IMR-90 (cell line): ENCODE measurements at regions not wholly inside any gene's neighbourhood (a gene's known extent, or its start where the extent isn't known, plus 50 kb on each side); places are given as distances from the start of the nearest gene placed in this dataset.

Experiments
- ATAC-seq: fragments of 200-7000 bp; cut with Tn5 transposase; 2 replicates; pipeline ENCODE4 v1.9.1; 2020; ENCODE audit warnings: low read depth, mild to moderate bottlenecking, moderate library complexity
- BruUV-seq: library from RNA; stranded (reverse); fragments of 400-500 nt; replicated peaks from 2 replicates; lab custom pipeline; 2021; lab: Mats Ljungman, UMichigan
- CTCF ChIA-PET: fragments of 300-600 bp; formaldehyde crosslinking; extraction: SDS; loops from one replicate; lab custom pipeline; 2021; ENCODE audit warnings: antibody characterized with exemption; lab: Yijun Ruan, JAX
- POLR2A ChIA-PET: fragments of 300-600 bp; sonication (Branson Sonifier 250); formaldehyde crosslinking; loops from one replicate; lab custom pipeline; 2022; ENCODE audit warnings: antibody characterized with exemption; ENCODE audit not compliant: unreplicated experiment; lab: Charles Lee
- DNase-seq: peaks from one replicate; pipeline ENCODE4 v3.0.0; 2013
- H2AFZ ChIP-seq: replicated peaks from 2 replicates; pipeline ENCODE3; 2013; ENCODE audit warnings: low read length, mild to moderate bottlenecking; ENCODE audit not compliant: poor library complexity
- H2AK5ac ChIP-seq: 2 replicates; pipeline ENCODE4 v1.6.1; 2013; ENCODE audit warnings: low read depth, low read length, inconsistent platforms
- H2AK9ac ChIP-seq: replicated peaks from 2 replicates; pipeline ENCODE3; 2013; ENCODE audit warnings: mild to moderate bottlenecking, low read depth, low read length, moderate library complexity; ENCODE audit not compliant: poor library complexity
- H2BK120ac ChIP-seq: 2 replicates; pipeline ENCODE4 v1.6.1; 2013; ENCODE audit warnings: low read depth, low read length, inconsistent platforms
- H2BK15ac ChIP-seq: 3 replicates; pipeline ENCODE4 v1.6.1; 2013; ENCODE audit warnings: low read depth, low read length, inconsistent platforms
- H2BK20ac ChIP-seq: 2 replicates; pipeline ENCODE4 v1.6.1; 2013; ENCODE audit warnings: low read depth, mild to moderate bottlenecking, inconsistent platforms, low read length, moderate library complexity
- H2BK5ac ChIP-seq: 2 replicates; pipeline ENCODE4 v1.6.1; 2013; ENCODE audit warnings: mild to moderate bottlenecking, low read depth, low read length, inconsistent platforms; ENCODE audit not compliant: poor library complexity, severe bottlenecking
- H3K14ac ChIP-seq: replicated peaks from 2 replicates; pipeline ENCODE4 v1.6.1; 2013; ENCODE audit warnings: low read depth, low read length, inconsistent platforms
- H3K18ac ChIP-seq: 2 replicates; pipeline ENCODE4 v1.6.1; 2013; ENCODE audit warnings: low read depth, low read length, control low read depth
- H3K23ac ChIP-seq: 2 replicates; pipeline ENCODE4 v1.6.1; 2013; ENCODE audit warnings: low read depth, low read length, inconsistent platforms
- H3K27ac ChIP-seq: 2 replicates; pipeline ENCODE4 v1.5.1; 2013; ENCODE audit warnings: mild to moderate bottlenecking, control low read depth, low read length; ENCODE audit not compliant: insufficient read depth
- H3K27me3 ChIP-seq: 2 replicates; pipeline ENCODE4 v1.6.1; 2013; ENCODE audit warnings: low read length; ENCODE audit not compliant: control insufficient read depth, insufficient read depth
- H3K36me3 ChIP-seq: 2 replicates; pipeline ENCODE4 v1.6.1; 2013; ENCODE audit warnings: low read length, mixed read lengths; ENCODE audit not compliant: control insufficient read depth, insufficient read depth
- H3K4ac ChIP-seq: 2 replicates; pipeline ENCODE4 v1.6.1; 2013; ENCODE audit warnings: low read depth, low read length, inconsistent platforms
- H3K4me1 ChIP-seq: 2 replicates; pipeline ENCODE4 v1.6.1; 2013; ENCODE audit warnings: low read length, mixed read lengths; ENCODE audit not compliant: control insufficient read depth, insufficient read depth
- H3K4me2 ChIP-seq: 2 replicates; pipeline ENCODE4 v1.6.1; 2013; ENCODE audit warnings: low read depth, mild to moderate bottlenecking, control low read depth, low read length, moderate library complexity
- H3K4me3 ChIP-seq: 2 replicates; pipeline ENCODE4 v1.5.1; 2013; ENCODE audit warnings: low read depth, mild to moderate bottlenecking, control low read depth, low read length, moderate library complexity; ENCODE audit not compliant: insufficient read depth
- H3K56ac ChIP-seq: 2 replicates; pipeline ENCODE4 v1.6.1; 2013; ENCODE audit warnings: low read length, inconsistent platforms; ENCODE audit not compliant: insufficient read depth; ENCODE audit errors: extremely low read depth
- H3K79me1 ChIP-seq, 2 experiments: 2 replicates each; pipeline ENCODE4 v1.6.1; 2013; ENCODE audit warnings: low read length in 2 of 2, inconsistent platforms in 1 of 2, low read depth in 1 of 2
- H3K9ac ChIP-seq: 2 replicates; pipeline ENCODE4 v1.6.1; 2013; ENCODE audit warnings: low read depth, low read length, control low read depth
- H3K9me1 ChIP-seq: 2 replicates; pipeline ENCODE4 v1.6.1; 2013; ENCODE audit warnings: low read length, inconsistent platforms; ENCODE audit not compliant: insufficient read depth
- H3K9me3 ChIP-seq: 2 replicates; pipeline ENCODE4 v1.6.1; 2013; ENCODE audit warnings: low read length; ENCODE audit not compliant: control insufficient read depth, insufficient read depth
- H4K20me1 ChIP-seq: 2 replicates; pipeline ENCODE4 v1.6.1; 2013; ENCODE audit warnings: low read length, inconsistent platforms; ENCODE audit not compliant: insufficient read depth
- H4K5ac ChIP-seq: 2 replicates; pipeline ENCODE4 v1.6.1; 2013; ENCODE audit warnings: mild to moderate bottlenecking, low read depth, low read length, control low read depth
- H4K8ac ChIP-seq, 2 experiments: 2 replicates each; pipeline ENCODE4 v1.6.1; 2013; ENCODE audit warnings: low read depth in 2 of 2, low read length in 2 of 2, control low read depth in 1 of 2, inconsistent platforms in 1 of 2
- H4K91ac ChIP-seq: 2 replicates; pipeline ENCODE4 v1.6.1; 2013; ENCODE audit warnings: low read depth, low read length, inconsistent platforms; ENCODE audit not compliant: insufficient read depth
- CEBPB ChIP-seq: IDR thresholded peaks from 2 replicates; pipeline ENCODE4 v1.6.1; 2012; ENCODE audit warnings: low read depth, low read length, improper control_type of control experiment
- CTCF ChIP-seq: conservative IDR thresholded peaks from 2 replicates; pipeline ENCODE4 v1.5.1; 2012; ENCODE audit warnings: mild to moderate bottlenecking, low read depth, low read length, improper control_type of control experiment
- NFE2L2 ChIP-seq: fragments of 150-350 bp; IDR thresholded peaks from 2 replicates; pipeline ENCODE4 v1.6.1; 2016; ENCODE audit warnings: low read depth, mild to moderate bottlenecking, low read length
- POLR2A ChIP-seq: IDR thresholded peaks from 2 replicates; pipeline ENCODE4 v1.6.1; 2012; ENCODE audit warnings: mild to moderate bottlenecking, low read depth, low read length
- RAD21 ChIP-seq: IDR thresholded peaks from 2 replicates; pipeline ENCODE4 v1.6.1; 2012; ENCODE audit warnings: low read length, improper control_type of control experiment
- WGBS, 2 experiments: methylation state at CpG; one replicate each; pipeline versions ENCODE4 v1.1.5 to v1.1.7; 2013; ENCODE audit warnings: missing lambda C conversion rate in 2 of 2; ENCODE audit not compliant: insufficient read length in 1 of 2; ENCODE audit errors: extremely low coverage in 2 of 2; 5-methylcytosine and 5-hydroxymethylcytosine counted together
- dilution Hi-C: fragments of 300-500 bp; cut with HindIII; formaldehyde crosslinking; loops from one replicate; pipeline ENCODE4 v1.14.3; 2018; ENCODE audit warnings: low sequenced_read_pairs; ENCODE audit not compliant: unreplicated experiment
- in situ Hi-C: fragments of 300-500 bp; cut with MboI; formaldehyde crosslinking; loops from 3 replicates; pipeline ENCODE4 v1.14.3; 2019; ENCODE audit warnings: low sequenced_read_pairs, inconsistent platforms, mixed read lengths
- intact Hi-C: fragments of 100-400 bp; cut with micrococcal nuclease; formaldehyde crosslinking; loops from 2 replicates; pipeline ENCODE4 v1.10.0; 2022
- TF ChIP-seq, protein P1 (sequence below): fragments of 150-350 bp; IDR thresholded peaks from 2 replicates; pipeline ENCODE4 v1.6.1; 2016; ENCODE audit warnings: low read depth, mild to moderate bottlenecking, low read length, moderate library complexity, borderline replicate concordance

GRCh38 chr5:22947921-22948320 lies 94.8 kb upstream of the CDH12 start:
- intact Hi-C loops (no loop called here), dilution Hi-C loops (no loop called here), in situ Hi-C loops (no loop called here)
- Histone ChIP-seq H3K56ac (no peak overlapping the region), H4K91ac (no peak overlapping the region), H3K14ac (no peak overlapping the region), H3K4me2 (no peak overlapping the region), H2AFZ (no peak overlapping the region), H3K4ac (no peak overlapping the region), H3K27me3 (no peaks in the 10 kb centered on the region), H2BK5ac (no peak overlapping the region), H4K5ac (no peak overlapping the region), H2BK120ac (no peak overlapping the region), H3K4me3 (no peak overlapping the region), H2AK5ac (no peak overlapping the region), H3K79me1 (no peaks in the 10 kb centered on the region), H3K27ac (no peak overlapping the region), H3K18ac (no peak overlapping the region), H4K8ac (no peak overlapping the region), H2BK20ac (no peak overlapping the region), H3K4me1 (no peaks in the 10 kb centered on the region), H3K9me1 (no peaks in the 10 kb centered on the region), H2BK15ac (no peak overlapping the region), H3K9me3 (no peaks in the 10 kb centered on the region), H4K20me1 (no peaks in the 10 kb centered on the region), H3K23ac (no peak overlapping the region), H2AK9ac (no peak overlapping the region), H3K9ac (no peak overlapping the region), H3K36me3 (no peaks in the 10 kb centered on the region)
- CTCF ChIA-PET = no interaction called here
- no peak for DNase-seq
- TF ChIP-seq CTCF (no peak), NFE2L2 (no peak), CEBPB (no peak), POLR2A (no peak), RAD21 (no peak)
- TF ChIP-seq, protein P1, sequence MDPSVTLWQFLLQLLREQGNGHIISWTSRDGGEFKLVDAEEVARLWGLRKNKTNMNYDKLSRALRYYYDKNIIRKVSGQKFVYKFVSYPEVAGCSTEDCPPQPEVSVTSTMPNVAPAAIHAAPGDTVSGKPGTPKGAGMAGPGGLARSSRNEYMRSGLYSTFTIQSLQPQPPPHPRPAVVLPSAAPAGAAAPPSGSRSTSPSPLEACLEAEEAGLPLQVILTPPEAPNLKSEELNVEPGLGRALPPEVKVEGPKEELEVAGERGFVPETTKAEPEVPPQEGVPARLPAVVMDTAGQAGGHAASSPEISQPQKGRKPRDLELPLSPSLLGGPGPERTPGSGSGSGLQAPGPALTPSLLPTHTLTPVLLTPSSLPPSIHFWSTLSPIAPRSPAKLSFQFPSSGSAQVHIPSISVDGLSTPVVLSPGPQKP = no peak
- no TSS peak for BruUV-seq
- no peak for ATAC-seq
- WGBS, 2 experiments = no CpG with 5 or more reads among the region's 1 CpG
- POLR2A ChIA-PET = no interaction called here
